Prostate gland (tissue), 2 donors: ENCODE measurements at regions not wholly inside any gene's neighbourhood (a gene's known extent, or its start where the extent isn't known, plus 50 kb on each side); places are given as distances from the start of the nearest gene placed in this dataset.

ENCODE experiments used
- DNase-seq: peaks from one replicate; pipeline ENCODE4 v3.0.0-alpha.2; 2019; ENCODE audit warnings: low spot score
- H3K27ac ChIP-seq, 2 donors: fragments of 200-600 bp; sonication (generic); 2 replicates each; pipeline ENCODE4 v1.5.1; 2017 to 2019
- H3K27me3 ChIP-seq: fragments of 200-600 bp; sonication (generic); replicated peaks from 2 replicates; pipeline ENCODE4 v1.5.1; 2019; ENCODE audit not compliant: insufficient read depth
- H3K36me3 ChIP-seq, 2 donors: fragments of 200-600 bp; sonication (generic); 1 replicate in 1 of 2; 2 replicates in 1 of 2; pipeline versions ENCODE4 v1.5.1 to v1.8.1; 2017 to 2019
- H3K4me1 ChIP-seq: fragments of 200-600 bp; sonication (generic); replicated peaks from 2 replicates; pipeline ENCODE4 v1.5.1; 2019
- H3K4me3 ChIP-seq, 2 donors: fragments of 200-600 bp; sonication (generic); 2 replicates each; pipeline ENCODE4 v1.5.1; 2017 to 2019
- H3K9me3 ChIP-seq: fragments of 200-600 bp; sonication (generic); 2 replicates; pipeline ENCODE4 v1.5.1; 2017
- CTCF ChIP-seq, 4 experiments: fragments of 200-600 bp in 2 of 4; fragments of 450-650 bp in 2 of 4; sonication (generic) in 2 of 4; IDR thresholded peaks; 1 replicate in 3 of 4; 2 replicates in 1 of 4; pipeline ENCODE4 v1.5.1; 2016 to 2019; ENCODE audit warnings: antibody characterized with exemption in 4 of 4, mild to moderate bottlenecking in 2 of 4, moderate library complexity in 2 of 4
- POLR2A ChIP-seq: fragments of 450-650 bp; IDR thresholded peaks from one replicate; pipeline ENCODE4 v1.6.1; 2016; ENCODE audit warnings: antibody characterized with exemption, mild to moderate bottlenecking
- POLR2AphosphoS5 ChIP-seq: sonication (generic); formaldehyde crosslinking; IDR thresholded peaks from one replicate; pipeline ENCODE4 v1.6.1; 2017; ENCODE audit warnings: antibody characterized with exemption
- WGBS: methylation state at CpG from one replicate; pipeline ENCODE4 v1.1.5; 2018; 5-methylcytosine and 5-hydroxymethylcytosine counted together
- intact Hi-C: fragments of 100-400 bp; cut with DNase I; formaldehyde crosslinking; loops from one replicate; pipeline ENCODE4 v1.14.2; 2022

GRCh38 chr6:4588163-4588562, 188.0 kb upstream of the CDYL start:
- Histone ChIP-seq H3K27ac (no peak overlapping the region), H3K4me1 (no peaks in the 10 kb centered on the region), H3K9me3 (no peaks in the 10 kb centered on the region), H3K4me3 (no peak overlapping the region), H3K36me3 (no peaks in the 10 kb centered on the region), H3K27me3 (no peaks in the 10 kb centered on the region)
- no peak for DNase-seq
- TF ChIP-seq POLR2A (no peak), POLR2AphosphoS5 (no peak), CTCF (IDR thresholded peaks at IDR 0.05) (no peak)
- 90% methylated on average over 5 of the region's 5 CpGs for WGBS
- intact Hi-C loops: no loop called here

GRCh38 chr6:4587171-4587570, 189.0 kb upstream of the CDYL start:
- no peak for DNase-seq
- Histone ChIP-seq H3K9me3 (no peaks in the 10 kb centered on the region), H3K36me3 (no peaks in the 10 kb centered on the region), H3K27me3 (no peaks in the 10 kb centered on the region), H3K4me1 (no peaks in the 10 kb centered on the region), H3K27ac (no peak overlapping the region), H3K4me3 (no peak overlapping the region)
- 71% methylated on average over 4 of the region's 4 CpGs for WGBS
- TF ChIP-seq CTCF (IDR thresholded peaks at IDR 0.05) (no peak), POLR2AphosphoS5 (no peak), POLR2A (no peak)
- intact Hi-C loops: no loop called here

- Histone ChIP-seq H3K4me3 (no peak overlapping the region), H3K27me3 (no peaks in the 10 kb centered on the region), H3K4me1 (no peaks in the 10 kb centered on the region), H3K9me3 (no peaks in the 10 kb centered on the region), H3K27ac (no peak overlapping the region), H3K36me3 (no peaks in the 10 kb centered on the region)
- intact Hi-C loops: no loop called here
- TF ChIP-seq POLR2A: no peak
- TF ChIP-seq CTCF (IDR thresholded peaks at IDR 0.05): no peak
- TF ChIP-seq POLR2AphosphoS5: no peak
- 96% methylated on average over 3 of the region's 3 CpGs for WGBS
- DNase-seq: no peak
Measured at GRCh38 chr6:4586469-4586859, 189.7 kb upstream of the CDYL start.

- no peak overlapping the region for H3K27ac ChIP-seq
- no peaks in the 10 kb centered on the region for H3K27me3 ChIP-seq
- intact Hi-C loops: no loop called here
- DNase-seq: no peak
- WGBS: 55% methylated on average over 5 of the region's 5 CpGs
- no peaks in the 10 kb centered on the region for H3K4me1 ChIP-seq
- no peak overlapping the region for H3K4me3 ChIP-seq
- no peak for TF ChIP-seq POLR2AphosphoS5
- no peak for TF ChIP-seq POLR2A
- TF ChIP-seq CTCF (IDR thresholded peaks at IDR 0.05): no peak
- H3K9me3 ChIP-seq: no peaks in the 10 kb centered on the region
- no peaks in the 10 kb centered on the region for H3K36me3 ChIP-seq
Measured at GRCh38 chr6:4585682-4586468, 190.3 kb upstream of the CDYL start.

- no peaks in the 10 kb centered on the region for H3K36me3 ChIP-seq
- intact Hi-C loops: no loop called here
- H3K4me3 ChIP-seq: no peak overlapping the region
- H3K4me1 ChIP-seq: no peaks in the 10 kb centered on the region
- 93% methylated on average over 5 of the region's 5 CpGs for WGBS
- no peaks in the 10 kb centered on the region for H3K27me3 ChIP-seq
- TF ChIP-seq POLR2A: no peak
- no peak for TF ChIP-seq CTCF (IDR thresholded peaks at IDR 0.05)
- TF ChIP-seq POLR2AphosphoS5: no peak
- no peaks in the 10 kb centered on the region for H3K9me3 ChIP-seq
- no peak for DNase-seq
- no peak overlapping the region for H3K27ac ChIP-seq
Measured at GRCh38 chr6:4584801-4585200, 191.4 kb upstream of the CDYL start.
